GM12874 (cell line): ENCODE measurements at regions not wholly inside any gene's neighbourhood (a gene's known extent, or its start where the extent isn't known, plus 50 kb on each side); places are given as distances from the start of the nearest gene placed in this dataset.

Source experiments
- TF ChIP-seq, protein P1 (sequence below): IDR thresholded peaks from 2 replicates; pipeline ENCODE4 v1.5.1; 2011; ENCODE audit warnings: low read depth, mild to moderate bottlenecking, control low read depth, low read length, moderate library complexity; ENCODE audit not compliant: insufficient read depth

DNA sequence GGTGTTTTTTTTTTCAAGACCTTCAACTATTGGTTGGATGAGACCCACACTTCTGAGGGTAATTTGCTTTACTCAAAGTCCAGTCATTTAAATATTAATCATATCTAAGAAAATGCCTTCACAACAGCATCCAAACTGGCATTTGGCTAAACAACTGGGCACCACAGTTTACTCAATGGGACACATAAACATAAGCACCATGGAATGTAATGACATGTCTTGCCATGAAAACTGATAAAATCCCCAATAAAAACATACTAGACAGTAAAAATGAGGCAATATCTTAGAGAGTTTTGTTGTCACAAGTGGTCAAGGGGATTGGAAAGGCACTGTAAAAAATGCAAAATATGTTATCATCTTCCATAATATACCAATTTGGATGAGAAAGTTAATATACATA, 838.8 kb upstream of the ADAMTS5 start:
- TF ChIP-seq, protein P1, sequence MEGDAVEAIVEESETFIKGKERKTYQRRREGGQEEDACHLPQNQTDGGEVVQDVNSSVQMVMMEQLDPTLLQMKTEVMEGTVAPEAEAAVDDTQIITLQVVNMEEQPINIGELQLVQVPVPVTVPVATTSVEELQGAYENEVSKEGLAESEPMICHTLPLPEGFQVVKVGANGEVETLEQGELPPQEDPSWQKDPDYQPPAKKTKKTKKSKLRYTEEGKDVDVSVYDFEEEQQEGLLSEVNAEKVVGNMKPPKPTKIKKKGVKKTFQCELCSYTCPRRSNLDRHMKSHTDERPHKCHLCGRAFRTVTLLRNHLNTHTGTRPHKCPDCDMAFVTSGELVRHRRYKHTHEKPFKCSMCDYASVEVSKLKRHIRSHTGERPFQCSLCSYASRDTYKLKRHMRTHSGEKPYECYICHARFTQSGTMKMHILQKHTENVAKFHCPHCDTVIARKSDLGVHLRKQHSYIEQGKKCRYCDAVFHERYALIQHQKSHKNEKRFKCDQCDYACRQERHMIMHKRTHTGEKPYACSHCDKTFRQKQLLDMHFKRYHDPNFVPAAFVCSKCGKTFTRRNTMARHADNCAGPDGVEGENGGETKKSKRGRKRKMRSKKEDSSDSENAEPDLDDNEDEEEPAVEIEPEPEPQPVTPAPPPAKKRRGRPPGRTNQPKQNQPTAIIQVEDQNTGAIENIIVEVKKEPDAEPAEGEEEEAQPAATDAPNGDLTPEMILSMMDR, result no peak

DNA sequence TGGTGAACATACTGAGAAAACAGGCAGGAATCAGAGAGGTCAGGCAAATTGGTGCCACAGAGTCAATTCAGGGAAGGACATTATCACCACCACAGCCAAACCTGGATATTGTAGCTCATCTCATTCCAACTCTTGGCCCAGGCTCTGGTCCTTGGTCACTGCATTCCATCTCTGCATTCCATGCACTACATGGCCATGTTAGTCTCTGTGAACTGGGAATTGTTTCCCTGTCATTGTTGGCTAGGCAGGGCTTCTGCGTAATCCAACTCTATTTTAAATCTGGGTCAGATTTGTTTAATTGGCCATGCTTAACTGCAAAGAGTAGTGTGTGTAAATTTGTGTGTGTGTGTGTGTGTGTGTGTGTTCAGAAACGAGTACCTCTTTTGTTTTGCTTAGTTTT, 837.6 kb upstream of the ADAMTS5 start:
- TF ChIP-seq, protein P1, result no peak

DNA sequence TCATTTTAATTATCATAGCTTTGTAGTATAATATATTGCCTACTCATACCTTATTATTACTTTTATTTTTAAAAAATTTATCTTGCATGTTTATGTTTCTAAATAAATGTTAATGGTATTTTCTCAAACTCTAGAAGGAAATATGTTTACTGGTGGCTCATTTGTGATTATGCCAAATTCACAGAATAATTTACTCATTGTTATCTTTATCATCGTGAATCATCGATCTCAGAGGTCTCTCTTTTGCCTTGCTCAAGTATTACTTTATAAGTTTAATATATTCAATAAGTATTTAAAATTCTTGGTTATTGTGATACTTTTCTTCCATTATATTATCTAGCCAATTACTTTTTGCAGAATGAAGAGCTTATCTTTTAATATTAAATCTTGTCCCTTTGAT, 836.7 kb upstream of the ADAMTS5 start:
- TF ChIP-seq, protein P1, result no peak

DNA sequence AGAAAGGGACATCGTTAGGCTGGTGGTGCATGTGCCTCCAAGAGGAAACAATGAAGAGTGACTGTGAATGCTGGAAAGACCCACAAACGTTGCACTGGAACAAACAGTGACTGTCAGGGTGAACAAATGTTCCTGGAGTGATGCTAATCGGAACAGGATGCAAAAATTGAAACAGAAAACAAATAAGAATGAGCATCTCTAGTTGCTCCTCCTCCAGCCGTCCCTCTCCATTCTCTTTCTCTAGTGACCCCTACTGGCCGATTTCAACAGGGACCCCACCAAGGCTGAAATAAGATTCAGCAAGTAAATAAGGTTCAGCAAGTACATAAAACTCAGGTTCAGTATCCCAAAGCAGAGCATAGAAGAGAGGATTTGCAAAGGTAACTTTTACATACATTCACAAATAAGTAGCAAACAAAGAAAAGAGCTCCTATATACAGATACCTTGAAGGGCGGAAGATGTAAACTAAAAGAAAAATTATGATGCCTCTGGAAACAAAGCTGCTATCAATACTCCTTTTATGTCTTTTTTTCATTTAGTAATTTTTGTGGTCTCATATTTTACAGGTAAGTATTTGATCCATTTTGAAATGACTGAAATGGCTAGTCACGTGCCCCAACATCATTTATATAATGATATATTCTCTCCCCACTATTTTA, 836.1 kb upstream of the ADAMTS5 start:
- TF ChIP-seq, protein P1, result peak; percentile 42; the same call in 1 of the 2 replicates

DNA sequence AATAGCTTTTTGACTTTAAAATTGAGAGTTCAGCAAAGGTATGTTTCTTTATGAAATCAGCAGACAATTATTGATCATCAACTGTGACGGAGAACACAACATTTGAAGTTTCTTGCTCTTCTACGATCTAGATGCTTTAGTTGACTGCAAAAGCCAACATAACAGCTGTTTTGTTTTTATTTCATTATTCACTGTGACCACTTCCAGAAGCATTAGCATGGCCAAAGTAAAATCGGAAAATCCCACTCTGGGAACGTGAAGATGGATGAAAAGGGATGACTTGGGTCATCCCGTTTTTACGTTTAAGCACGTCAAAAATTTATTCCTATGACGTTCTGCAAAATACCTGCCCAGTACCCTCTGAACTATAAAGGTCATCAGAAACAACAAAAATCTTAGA, 833.0 kb upstream of the ADAMTS5 start:
- TF ChIP-seq, protein P1, result no peak

DNA sequence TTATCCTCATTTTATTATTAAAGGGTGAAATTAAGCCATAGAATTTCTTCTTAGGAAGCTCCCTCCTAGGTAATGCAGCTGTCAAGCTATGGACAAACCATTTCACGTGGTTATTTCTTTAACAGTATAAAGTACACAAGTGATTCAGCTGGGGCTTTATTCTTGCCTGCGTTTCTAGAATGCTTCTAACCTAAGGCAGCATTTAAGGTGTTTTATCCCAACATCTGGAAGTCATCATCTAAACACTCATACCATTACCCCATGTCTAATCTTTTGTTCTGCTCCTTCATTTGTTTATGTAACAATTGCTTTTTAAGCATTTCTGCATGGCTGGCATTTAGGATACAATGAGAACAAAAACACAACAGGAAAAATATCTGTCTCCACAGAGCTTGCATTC, 829.2 kb upstream of the ADAMTS5 start:
- TF ChIP-seq, protein P1, result no peak

DNA sequence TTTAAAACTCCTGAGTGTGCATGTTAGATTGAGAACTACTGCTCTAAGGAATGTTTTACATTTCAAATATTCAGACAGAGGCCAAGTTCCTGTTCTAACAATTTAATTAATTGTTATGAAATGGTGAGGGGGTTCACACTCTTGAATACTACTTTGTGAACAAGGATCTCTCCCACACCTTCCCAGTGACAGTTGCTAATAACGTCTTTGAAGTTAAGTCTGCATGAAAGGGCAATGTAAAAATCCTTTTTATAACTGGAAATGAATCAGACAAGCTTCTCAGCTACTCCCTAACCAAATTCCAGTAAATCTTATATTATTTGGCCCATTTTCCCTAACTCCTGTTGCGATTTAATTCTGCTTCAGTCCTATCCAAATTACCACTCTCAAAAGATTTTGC, 828.5 kb upstream of the ADAMTS5 start:
- TF ChIP-seq, protein P1, result no peak
